WI38 (cell line): ENCODE measurements at regions not wholly inside any gene's neighbourhood (a gene's known extent, or its start where the extent isn't known, plus 50 kb on each side); places are given as distances from the start of the nearest gene placed in this dataset.

ENCODE experiments used
- H3K4me3 ChIP-seq: 2 replicates; pipeline ENCODE4 v1.5.1; 2011; ENCODE audit warnings: low read depth, mild to moderate bottlenecking, control low read depth, low read length
- TF ChIP-seq, protein P1 (sequence below): IDR thresholded peaks from 2 replicates; pipeline ENCODE4 v1.5.1; 2012; ENCODE audit warnings: low read depth, mild to moderate bottlenecking, control low read depth, low read length

DNA sequence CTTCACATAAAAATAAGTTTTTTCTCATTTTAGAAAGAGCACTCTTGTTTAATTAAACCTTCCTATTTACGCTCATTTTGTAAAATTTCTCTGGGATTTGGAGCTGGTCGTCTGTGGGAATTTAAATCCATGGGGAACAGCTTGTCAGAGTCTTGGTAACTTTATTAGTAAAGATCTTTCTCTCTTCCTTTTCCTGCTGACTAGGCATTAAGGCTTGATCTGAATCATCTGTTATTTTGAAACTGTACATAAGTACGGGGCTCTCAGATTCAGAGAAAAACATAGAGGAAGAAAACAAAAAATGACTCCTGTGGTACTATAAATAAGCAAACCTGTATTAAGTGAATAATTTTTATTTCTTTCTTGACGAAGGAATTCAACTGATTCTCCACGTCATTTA, 150.2 kb downstream of the ST6GAL2 start:
- no peak overlapping the region for H3K4me3 ChIP-seq
- TF ChIP-seq, protein P1, sequence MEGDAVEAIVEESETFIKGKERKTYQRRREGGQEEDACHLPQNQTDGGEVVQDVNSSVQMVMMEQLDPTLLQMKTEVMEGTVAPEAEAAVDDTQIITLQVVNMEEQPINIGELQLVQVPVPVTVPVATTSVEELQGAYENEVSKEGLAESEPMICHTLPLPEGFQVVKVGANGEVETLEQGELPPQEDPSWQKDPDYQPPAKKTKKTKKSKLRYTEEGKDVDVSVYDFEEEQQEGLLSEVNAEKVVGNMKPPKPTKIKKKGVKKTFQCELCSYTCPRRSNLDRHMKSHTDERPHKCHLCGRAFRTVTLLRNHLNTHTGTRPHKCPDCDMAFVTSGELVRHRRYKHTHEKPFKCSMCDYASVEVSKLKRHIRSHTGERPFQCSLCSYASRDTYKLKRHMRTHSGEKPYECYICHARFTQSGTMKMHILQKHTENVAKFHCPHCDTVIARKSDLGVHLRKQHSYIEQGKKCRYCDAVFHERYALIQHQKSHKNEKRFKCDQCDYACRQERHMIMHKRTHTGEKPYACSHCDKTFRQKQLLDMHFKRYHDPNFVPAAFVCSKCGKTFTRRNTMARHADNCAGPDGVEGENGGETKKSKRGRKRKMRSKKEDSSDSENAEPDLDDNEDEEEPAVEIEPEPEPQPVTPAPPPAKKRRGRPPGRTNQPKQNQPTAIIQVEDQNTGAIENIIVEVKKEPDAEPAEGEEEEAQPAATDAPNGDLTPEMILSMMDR = no peak

DNA sequence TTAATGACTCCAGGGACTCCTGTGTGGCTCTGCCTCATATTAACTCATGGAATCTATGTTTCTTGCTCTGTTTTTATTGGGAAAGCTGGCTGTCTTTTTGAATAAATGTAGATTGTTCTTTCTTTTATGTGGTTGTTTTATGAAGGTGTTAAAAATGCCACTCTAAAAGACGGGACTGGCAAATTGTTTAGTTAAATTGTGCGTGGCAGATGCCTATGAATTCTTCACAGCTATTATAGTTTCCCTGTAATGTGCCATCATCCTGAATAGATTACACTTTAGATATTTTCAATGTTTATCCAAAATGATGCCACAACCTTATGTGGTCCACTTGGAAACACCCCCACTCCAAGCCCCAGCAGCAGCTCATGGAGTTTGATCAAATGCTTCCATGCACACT, 149.7 kb downstream of the ST6GAL2 start:
- H3K4me3 ChIP-seq = no peak overlapping the region

DNA sequence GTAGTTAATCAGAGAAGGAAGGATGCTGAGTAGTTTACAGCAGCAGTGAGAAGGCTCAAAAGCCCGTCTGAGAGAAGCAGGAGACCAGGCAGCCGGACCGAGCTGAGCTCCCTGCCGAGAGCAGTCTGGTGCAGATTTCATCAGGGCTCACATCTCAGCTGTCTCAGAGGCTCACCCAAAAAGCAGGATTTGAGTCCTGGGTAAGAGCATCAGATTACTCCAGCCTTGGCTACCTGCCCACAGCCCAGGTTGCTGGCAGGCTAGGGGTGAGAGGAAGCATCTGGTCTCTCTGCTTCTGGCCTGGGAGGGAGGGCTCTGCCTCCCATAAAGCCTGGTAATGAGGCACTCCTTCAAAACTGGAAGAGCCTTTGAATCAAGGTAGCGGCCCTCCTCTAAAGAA, 140.5 kb downstream of the ST6GAL2 start:
- H3K4me3 ChIP-seq = no peak overlapping the region
- TF ChIP-seq, protein P1 = no peak

More for the DNA sequence above, 149.7 kb downstream of the ST6GAL2 start:
- TF ChIP-seq, protein P1 = no peak

DNA sequence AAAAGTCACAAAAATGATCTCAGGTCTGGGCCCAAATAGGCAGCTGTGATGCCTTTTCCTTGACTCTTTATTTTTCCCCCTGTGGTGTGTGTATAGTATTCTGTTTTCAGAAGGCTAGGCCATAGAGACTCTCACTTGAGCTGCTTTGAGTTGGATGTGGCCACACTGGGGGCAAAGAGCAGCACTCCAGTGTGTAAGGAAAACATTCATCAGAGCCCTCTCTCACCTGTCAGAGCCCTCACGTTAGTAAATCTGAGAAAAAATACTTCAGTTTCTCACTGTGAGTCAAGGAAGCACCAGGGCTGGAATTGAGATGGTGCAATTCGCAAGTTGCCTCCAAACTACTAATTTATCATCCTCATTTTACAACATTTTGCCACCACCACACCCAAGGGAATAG, 136.1 kb downstream of the ST6GAL2 start:
- H3K4me3 ChIP-seq = no peak overlapping the region
- TF ChIP-seq, protein P1 = no peak
